Upper lobe of left lung (tissue), 4 donors: ENCODE measurements at regions not wholly inside any gene's neighbourhood (a gene's known extent, or its start where the extent isn't known, plus 50 kb on each side); places are given as distances from the start of the nearest gene placed in this dataset.

ENCODE experiments used
- CTCF ChIP-seq, 6 experiments: fragments of 450-650 bp in 4 of 6; fragments of 200-600 bp in 2 of 6; sonication (generic) in 2 of 6; IDR thresholded peaks; one replicate each; pipeline ENCODE4 v1.5.1; 2016 to 2019; ENCODE audit warnings: antibody characterized with exemption in 6 of 6
- EP300 ChIP-seq, 4 donors: sonication (generic); formaldehyde crosslinking; IDR thresholded peaks; one replicate each; pipeline ENCODE4 v1.5.1; 2017; ENCODE audit warnings: antibody characterized with exemption in 4 of 4, control low read depth in 2 of 4
- POLR2A ChIP-seq, 4 donors: fragments of 450-650 bp; IDR thresholded peaks; one replicate each; pipeline ENCODE4 v1.5.1; 2016 to 2017; ENCODE audit warnings: antibody characterized with exemption in 4 of 4, mild to moderate bottlenecking in 2 of 4

DNA sequence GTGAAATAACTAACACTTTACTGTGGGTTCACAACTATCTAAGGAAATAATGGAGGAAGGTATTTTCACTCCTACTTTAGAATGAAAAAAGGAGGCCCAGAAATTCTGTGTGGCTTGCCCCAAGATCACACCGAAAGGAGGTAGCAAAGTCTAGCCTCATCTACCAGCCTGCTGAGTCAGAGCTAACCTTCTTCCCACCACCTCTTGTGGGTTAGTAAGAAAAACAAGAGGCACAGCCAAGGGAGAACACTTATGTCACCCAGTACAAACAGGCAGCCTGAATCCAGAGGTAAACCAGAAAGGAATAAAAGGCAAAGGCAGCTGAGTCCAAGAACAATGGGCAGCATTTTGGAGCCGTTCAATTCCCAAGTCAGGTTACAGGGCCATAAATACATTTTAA is 91.9 kb upstream of the RASEF start:
- TF ChIP-seq CTCF (IDR thresholded peaks at IDR 0.05), result no peak
- TF ChIP-seq POLR2A (IDR thresholded peaks at IDR 0.05), result no peak
- no peak for TF ChIP-seq EP300 (IDR thresholded peaks at IDR 0.05)
